GM21529 (cell line): ENCODE measurements at regions not wholly inside any gene's neighbourhood (a gene's known extent, or its start where the extent isn't known, plus 50 kb on each side); places are given as distances from the start of the nearest gene placed in this dataset.
"Not testable (repeated sequence)": the region's sequence is repeated elsewhere in the genome, so short reads cannot be mapped to it uniquely, and the experiment has no call there.

Experiments
- ATAC-seq: cut with Tn5 transposase; IDR thresholded peaks from one replicate; pipeline ENCODE4 v1.9.1; 2021; ENCODE audit not compliant: unreplicated experiment

DNA sequence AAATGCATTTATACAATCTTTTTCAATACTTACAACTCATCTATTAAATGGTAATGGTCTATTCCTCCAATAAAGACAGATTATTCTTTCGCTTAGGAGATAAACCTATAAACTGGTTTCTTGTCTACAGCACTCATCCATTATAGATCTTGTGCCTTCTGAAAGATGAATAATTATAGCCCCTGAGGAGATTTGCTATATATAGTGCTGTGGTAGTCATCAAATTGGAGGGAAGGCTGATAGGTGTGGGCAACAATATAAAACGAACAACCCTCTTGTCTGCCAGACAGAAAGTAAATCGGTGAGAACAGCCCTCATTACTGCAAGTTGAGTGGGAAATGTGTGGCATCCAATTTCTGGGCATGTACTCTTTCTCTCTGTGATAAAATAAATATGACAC, 292.5 kb upstream of the CNR1 start:
- no peak for ATAC-seq

DNA sequence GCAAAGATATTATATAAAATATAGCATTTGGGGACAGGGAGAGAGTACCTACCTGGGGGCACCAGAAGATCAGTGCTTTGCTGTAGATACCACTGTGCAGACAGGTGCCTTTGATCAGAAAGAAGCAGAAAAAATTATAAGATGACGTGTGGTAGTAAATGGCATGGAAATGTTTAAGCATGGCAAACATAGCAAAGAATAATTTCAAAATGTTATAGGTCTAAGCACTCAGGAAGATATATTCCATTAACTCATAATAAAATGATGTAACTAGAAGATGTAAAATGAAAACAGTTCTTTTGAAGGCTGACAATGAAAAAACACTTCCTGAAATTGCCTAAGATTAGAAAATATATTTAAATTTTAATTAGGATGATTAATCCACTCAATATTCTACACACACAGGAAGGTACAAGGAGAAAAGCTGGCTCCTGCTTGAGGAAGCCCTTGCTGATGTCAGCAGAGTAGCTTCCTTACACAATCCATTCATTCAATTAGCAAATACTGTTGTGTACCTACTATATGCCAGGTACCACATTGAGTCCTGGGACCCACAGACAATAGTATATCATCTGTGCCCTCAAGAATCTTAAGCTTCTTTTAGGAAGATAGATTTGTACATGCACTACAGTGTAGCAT, 290.2 kb upstream of the CNR1 start:
- no peak for ATAC-seq

DNA sequence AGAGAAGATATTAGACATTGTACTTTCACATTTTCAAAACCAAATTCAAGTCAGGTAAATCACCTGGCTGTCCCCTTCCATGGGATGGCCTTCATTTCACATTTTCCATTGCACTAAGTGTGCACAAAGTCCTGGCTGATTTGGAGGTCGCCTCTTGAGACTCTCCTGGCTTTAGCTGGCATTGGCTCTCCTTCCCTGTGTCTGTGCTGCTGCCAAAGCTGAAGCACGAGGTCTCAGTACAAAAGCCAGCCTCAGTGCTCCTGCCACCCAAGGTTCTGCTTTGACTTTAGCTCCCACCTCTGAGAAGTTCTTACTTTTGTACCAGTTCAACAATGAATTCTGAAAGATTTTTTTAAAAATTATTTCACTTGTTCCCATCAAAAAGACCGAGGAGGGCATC, 289.2 kb upstream of the CNR1 start:
- no peak for ATAC-seq

DNA sequence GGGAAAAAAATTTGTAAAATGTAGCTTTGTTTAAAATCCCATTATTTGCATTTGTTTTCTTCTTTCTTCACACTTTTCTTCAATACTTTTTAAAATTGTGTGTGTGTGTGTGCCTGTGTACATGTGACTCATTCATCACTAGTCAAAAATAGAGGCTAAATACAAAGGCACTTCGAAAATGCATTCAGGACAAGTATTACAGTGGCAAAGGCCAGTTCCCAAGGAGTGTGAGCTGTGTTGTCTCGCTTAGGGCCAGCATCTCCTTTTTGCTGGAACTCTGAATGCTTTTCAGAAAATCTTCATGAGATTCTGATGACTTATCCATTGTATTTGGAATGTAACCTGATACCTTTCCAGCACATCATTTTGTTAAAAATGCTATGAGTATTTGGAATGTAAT, 288.5 kb upstream of the CNR1 start:
- ATAC-seq, result no peak

DNA sequence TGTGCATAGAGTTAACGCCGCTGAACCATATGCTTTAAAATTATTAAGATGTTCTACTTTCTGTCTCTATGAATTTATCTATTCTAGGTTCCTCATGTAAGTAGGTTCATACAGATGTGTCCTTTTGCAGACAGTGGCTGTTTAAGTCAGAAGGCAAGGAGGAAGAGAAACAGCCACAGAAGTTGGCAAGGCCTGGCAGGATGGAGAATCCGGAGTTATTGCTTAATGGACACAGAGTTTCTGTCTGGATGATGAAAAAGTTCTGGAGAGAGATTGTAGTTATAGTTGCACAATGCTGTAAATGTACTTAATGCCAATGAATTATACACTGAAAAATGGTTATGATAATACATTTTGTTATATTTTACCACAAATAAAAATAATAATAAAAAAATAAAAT, 283.6 kb upstream of the CNR1 start:
- ATAC-seq, result no peak

DNA sequence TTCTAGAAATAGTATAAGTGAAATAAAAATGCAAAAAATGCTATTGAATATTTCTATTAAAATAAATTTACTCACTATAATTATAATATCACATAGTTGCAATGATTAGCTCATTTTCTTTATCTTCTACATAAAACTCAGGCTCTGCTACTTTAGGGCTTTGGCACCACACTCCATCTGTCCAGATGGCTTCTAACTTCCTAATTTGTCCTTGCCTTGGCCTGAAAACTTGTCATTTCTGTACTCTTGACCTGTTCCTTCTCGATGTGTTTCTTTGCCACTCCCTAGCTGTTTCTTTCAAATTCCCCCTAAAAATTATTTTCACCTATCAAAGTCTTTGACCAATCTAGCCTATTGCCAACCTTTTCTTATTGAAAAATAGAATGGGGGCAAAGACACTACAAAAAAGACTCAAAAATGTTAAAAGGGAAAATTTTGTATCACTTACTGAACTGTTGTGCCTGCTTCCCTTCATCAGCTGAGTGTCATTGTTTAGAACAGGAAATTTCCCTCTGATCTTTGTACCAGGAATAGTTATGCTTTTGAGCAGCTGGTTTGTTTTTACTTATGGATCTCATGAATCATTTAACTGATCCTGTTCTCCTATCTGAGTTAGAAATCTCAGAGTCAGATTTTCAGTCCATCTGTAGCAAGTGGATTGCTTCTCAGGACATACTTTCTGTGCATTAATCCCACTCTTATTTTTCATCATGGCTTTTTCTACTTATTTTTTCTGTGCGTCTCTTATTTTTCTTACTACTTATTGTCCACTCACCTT, 279.2 kb upstream of the CNR1 start:
- ATAC-seq, result no peak

DNA sequence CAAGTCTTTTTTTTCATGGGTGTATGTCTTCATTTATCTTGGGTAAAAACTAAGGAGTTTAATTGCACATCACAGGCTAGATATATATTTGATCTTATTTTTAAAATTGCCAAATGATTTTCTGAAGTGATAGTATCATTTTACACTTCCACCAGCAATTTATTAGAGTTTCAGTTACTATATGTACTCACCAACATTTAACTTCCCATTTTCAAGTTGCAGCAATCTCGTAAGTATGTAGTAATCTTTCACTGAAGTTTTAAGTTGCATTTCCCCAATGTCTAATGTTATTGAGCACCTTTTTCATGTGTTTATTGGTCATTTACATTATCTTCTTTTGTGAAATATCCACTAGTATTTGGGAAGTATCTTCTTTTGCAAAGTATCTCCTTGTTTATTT, 277.4 kb upstream of the CNR1 start:
- ATAC-seq, result peak; percentile 73

DNA sequence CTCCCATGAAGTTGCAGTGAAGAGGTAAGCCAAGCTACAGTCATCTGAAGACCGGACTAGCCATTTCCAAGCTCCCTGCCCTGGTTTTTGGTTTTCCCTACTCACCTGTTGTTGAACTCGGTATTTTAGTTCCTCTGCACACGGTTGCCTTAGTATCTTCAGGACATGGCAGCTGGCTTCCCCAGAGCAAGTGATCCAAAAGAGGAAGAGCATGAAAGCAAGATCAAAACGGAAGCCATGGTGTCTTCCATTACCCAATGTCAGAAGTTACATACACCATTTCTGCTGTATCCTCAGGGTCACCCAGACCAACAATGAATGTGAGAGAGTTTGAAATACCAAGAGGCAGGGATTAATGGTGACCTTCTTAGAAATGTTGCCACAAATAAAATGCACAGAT, 276.6 kb upstream of the CNR1 start:
- no peak for ATAC-seq

DNA sequence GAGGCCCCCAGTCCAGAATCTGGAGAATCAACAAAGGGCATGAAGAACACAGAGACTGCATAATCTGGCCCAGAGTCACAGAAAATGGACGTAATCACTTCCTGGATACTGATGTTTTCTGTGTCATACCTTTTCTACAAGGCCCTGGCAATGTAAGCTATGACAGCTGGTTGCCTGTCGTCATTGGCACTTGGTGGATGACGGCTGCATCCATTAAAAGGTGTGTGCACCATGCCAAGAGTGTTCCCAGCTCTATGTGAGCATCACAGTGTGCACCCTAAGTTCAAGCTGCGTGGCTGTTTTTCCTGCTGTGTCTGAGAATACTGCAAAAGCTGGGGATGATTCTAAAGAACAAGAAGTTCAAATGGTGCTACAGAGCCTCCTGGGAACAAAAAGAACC, 275.2 kb upstream of the CNR1 start:
- no peak for ATAC-seq

DNA sequence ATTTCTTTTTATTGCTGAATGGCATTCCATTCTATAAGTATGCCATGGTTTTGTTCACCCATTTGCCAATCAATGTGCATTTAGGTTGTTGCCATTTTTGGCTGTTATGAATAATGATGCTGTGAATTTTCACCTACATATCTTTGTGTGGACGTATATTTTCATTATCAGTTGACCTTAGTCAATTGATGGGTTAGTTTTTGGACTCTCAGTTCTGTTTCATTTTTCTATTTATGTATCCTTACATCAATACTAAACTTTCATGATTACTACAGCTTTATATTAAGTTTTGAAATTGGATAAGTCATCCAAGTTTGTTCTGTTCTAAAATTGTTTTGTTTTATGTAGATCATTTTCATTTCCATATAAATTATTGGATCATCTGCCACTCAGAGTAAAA, 261.9 kb upstream of the CNR1 start:
- no peak for ATAC-seq

DNA sequence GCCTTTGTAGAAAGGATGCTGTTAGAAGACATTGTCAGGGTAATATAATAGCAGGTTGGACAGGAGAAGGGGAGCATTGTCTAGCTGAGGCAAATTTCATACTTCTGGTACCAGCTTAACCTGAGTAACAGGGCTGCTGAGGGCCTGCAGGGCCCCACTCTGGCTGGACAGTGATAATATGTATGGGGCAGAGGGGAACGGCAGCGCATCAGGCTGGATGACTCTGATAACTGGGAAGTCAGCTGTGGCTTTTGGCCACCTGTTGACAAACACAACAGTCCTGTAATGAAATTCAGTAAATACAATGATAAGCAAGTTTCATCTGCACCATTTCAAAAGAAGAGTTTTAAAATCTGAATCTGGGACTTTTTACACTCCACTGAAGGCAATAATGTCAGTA, 259.9 kb upstream of the CNR1 start:
- ATAC-seq, result no peak

DNA sequence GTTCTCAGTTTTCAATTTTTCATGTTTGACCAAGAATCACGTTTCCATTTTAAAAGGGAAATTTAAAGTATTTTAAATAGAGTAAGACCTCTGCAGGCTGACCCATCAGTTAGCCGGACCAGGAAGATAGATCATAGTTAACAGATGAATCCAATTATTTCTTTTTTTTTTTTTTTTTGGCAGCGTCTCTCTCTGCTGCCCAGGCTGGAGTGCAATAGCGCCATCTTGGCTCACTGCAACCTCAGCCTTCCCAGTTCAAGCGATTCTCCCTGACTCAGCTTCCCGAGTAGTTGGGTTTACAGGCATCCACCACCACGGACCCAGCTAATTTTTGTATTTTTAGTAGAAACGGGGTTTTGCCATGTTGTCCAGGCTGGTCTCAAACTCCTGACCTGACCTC, 256.7 kb upstream of the CNR1 start:
- ATAC-seq, result no peak

DNA sequence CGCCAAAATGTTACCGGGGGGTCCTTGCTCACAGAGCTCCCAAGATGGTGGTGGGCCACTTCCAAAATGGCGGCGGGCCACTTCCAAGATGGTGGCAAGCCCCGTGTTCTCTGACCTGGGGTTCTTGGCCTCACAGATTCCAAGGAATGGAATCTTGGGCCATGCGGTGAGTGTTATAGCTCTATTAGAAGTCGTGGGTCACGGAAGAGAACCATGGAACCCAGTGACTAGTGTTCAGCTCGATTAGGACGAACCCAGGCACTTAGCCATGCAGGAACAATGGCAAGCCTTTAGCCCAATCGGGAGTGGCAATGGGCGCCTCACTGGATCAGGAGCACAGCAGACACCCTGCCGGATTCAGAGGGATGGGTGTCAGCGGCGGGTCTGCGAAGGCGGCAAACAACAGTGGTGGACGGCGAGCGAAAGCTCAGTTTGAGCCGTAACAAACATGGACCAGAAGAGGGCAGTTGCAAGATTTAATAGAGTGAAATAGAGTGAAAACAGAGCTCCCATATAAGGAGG, 254.9 kb upstream of the CNR1 start:
- ATAC-seq, result not testable (repeated sequence)

DNA sequence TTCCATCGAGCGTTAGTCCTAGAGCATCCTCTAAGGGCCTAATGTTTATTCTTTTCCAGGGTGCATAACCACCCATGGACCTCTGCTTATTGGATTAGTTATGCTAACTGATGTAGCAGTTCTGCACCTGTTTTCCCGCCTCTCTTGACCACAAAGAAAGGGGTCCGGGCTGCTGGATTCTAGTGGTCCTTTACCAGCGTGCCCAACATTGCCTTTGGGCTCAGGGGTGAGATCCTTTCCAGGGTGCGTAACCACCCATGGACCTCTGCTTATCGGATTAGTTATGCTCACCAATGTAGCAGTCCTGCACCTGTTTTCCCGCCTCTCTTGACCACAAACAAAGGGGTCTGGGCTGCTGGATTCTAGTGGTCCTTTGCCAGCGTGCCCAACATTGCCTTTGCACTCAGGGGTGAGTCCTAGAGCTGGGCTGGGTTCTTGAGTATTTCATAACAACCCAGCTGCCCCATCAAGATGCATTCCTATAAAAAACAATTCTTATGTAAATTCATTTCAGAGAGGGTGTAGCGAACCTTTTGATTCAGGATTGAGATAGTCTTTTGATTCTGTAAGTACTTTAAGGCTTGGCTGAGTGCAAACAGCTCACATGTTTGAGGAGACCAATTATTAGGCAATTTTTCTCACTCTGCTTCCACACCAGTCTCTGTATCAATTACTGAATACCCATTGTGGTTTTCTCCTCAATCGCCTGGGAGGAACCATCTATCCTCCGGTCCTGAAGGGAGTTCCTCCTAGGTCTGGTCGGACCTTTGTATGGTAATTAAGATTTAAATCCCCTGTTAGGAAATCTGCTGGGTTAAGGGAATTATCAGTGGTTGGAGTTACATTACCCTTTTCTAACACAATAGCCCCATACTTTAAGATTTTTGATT, 253.0 kb upstream of the CNR1 start:
- not testable (repeated sequence) for ATAC-seq

DNA sequence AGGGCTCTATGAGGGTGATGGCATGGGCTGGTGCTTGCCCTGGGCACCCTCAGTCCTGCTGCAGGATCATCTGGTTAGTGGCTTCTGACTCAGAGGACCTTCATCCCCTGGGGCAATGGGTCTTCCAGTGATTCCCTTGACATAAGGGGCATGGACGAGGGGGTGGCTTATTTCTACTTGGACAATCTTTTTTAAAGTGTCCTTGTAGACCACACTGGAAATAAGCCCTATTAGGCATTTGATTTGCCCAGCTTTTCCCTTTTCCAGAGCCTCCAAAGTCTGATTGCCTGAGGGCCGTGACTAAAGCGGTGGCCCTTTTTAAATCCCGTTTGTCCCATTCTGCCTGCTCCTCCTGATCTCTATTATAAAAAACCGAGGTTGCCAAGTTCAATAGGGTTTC, 251.2 kb upstream of the CNR1 start:
- ATAC-seq, result not testable (repeated sequence)

DNA sequence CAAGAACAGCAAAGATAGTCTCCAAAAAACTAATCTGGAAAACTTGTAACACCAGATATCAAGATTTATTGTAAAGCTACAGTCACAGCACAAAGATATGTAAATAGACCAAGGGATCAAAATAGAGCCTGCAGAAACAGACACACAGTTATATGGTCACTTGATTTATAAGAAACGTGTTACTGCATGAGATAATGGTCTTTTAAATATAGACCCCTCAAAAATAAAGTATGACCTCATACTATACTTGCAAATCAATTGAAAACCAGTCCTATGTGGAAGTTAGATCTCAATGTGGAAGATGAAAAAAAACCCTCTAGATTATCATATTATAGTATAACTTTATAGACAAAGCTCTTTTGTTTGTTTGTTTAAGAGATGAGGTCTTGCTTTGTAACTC, 247.3 kb upstream of the CNR1 start:
- ATAC-seq, result no peak

DNA sequence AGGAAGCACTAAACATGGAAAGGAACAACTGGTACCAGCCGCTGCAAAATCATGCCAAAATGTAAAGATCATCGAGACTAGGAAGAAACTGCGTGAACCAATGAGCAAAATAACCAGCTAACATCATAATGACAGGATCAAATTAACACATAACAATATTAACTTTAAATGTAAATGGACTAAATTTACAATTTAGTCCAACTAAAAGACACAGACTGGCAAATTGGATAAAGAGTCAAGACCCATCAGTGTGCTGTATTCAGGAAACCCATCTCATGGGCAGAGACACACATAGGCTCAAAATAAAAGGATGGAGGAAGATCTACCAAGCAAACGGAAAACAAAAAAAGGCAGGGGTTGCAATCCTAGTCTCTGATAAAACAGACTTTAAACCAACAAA, 242.2 kb upstream of the CNR1 start:
- not testable (repeated sequence) for ATAC-seq

DNA sequence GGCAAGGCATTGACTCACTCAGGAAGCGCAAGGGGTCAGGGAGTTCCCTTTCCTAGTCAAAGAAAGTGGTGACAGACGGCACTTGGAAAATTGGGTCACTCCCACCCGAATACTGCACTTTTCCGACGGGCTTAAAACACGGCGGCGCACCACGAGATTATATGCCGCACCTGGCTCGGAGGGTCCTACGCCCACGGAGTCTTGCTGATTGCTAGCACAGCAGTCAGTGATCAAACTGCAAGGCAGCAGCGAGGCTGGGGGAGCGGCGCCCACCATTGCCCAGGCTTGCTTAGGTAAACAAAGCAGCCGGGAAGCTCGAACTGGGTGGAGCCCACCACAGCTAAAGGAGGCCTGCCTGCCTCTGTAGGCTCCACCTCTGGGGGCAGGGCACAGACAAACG, 240.5 kb upstream of the CNR1 start:
- ATAC-seq, result not testable (repeated sequence)

DNA sequence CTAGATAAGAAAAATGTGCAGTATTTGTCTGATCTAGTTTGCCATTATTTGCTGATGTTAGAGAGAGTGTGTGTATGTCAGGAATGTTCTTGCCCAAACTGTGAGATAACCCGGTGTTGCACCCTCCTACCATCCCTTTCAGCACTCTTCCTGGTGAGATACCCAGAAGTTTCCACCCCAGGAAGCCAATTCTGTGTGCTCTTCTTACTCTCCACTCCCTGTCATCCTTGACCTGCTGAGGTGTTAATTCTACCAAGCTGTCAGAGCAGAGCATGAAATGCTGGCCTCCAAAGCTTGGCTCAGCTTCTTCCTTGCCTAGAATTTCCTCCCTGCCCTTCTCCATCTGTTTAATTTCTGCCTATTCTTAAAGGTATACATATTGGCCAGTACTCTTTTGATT, 237.3 kb upstream of the CNR1 start:
- ATAC-seq, result no peak

DNA sequence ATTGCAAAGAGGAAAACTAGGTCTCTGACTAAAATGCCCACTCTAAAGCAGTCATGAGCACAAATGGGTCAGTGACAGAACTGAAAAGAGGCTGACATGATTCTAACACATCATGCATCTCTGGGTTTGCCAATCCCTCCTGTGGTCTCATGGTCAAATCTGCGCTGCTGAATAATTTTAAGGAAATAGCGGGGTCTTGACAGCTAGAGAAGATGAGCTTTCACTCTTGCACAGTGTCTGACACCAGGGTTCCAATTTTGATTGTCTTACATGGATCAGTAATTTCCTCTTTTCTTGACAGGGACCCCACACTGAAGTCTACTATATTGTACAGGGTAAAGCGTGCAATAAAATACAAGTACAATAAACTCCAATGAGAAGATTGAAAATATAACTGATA, 236.8 kb upstream of the CNR1 start:
- ATAC-seq, result no peak

DNA sequence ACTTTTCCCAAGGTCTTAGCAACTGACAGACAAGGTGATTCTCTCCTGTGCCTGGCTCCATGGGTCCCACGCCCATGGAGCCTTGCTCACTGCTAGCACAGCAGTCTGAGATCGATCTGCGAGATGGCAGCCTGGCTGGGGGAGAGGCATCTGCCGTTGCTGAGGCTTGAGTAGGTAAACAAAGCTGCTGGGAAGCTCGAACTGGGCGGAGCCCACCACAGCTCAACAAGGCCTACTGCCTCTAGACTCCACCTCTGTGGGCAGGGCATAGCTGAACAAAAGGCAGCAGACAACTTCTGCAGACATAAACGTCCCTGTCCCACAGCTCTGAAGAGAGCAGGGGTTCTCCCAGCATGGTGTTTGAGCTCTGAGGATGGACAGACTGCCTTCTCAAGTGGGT, 224.9 kb upstream of the CNR1 start:
- ATAC-seq, result not testable (repeated sequence)

DNA sequence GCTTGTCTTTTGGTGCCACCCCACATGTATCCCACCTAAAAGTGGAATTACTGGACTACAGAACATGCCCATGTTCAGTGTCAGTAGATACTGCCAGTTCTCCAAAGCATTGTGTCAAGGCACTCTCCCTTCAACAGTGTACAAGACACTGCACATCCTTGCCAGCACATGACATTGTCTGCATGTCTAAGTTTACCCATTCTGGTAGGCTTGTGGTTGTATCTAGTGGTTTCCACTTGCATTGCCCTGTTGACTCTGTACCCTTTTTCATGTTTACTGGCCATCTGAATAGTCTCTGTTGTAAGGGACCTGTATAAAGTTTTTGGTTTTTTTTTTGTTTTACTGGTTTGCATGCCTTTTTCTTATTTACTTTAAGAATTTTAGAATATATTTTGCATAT, 222.4 kb upstream of the CNR1 start:
- ATAC-seq, result no peak
